ENCODE measurements at regions not wholly inside any gene's neighbourhood (a gene's known extent, or its start where the extent isn't known, plus 50 kb on each side); places are given as distances from the start of the nearest gene placed in this dataset.

- no peak for TF ChIP-seq CTCF (IDR thresholded peaks at IDR 0.05; ENCODE audit: low read depth, low read length, missing input control)
- no peak for TF ChIP-seq MAX (IDR thresholded peaks at IDR 0.05)
- no peak for TF ChIP-seq HNF4A (conservative IDR thresholded peaks at IDR 0.05)
- TF ChIP-seq TAF1 (conservative IDR thresholded peaks at IDR 0.05): no peak
- no peak for TF ChIP-seq YY1 (IDR thresholded peaks at IDR 0.05)
- TF ChIP-seq ZBTB33 (IDR thresholded peaks at IDR 0.05): no peak
- no peak for TF ChIP-seq REST (IDR thresholded peaks at IDR 0.05)
- TF ChIP-seq SP1 (IDR thresholded peaks at IDR 0.05): no peak
- no peak for TF ChIP-seq JUND (IDR thresholded peaks at IDR 0.05)
- TF ChIP-seq EGR1 (IDR thresholded peaks at IDR 0.05; ENCODE audit: low read depth in 2 of 2): no peak
- TF ChIP-seq NR2F2 (IDR thresholded peaks at IDR 0.05): no peak
- no peak for TF ChIP-seq RXRA (IDR thresholded peaks at IDR 0.05)
- no peak for TF ChIP-seq RAD21 (IDR thresholded peaks at IDR 0.05)
- TF ChIP-seq GABPA (IDR thresholded peaks at IDR 0.05 in 1 of 2, conservative IDR thresholded peaks at IDR 0.05 in 1 of 2): no peak
Observed at GRCh38 chr13:82477436-82477835, 1404.8 kb downstream of the SLITRK1 start.
